ENCODE measurements at regions not wholly inside any gene's neighbourhood (a gene's known extent, or its start where the extent isn't known, plus 50 kb on each side); places are given as distances from the start of the nearest gene placed in this dataset.

GRCh38 chrX:22399437-22400192 is 126.9 kb downstream of the CBLL2 start:
- TF ChIP-seq TAF1 (IDR thresholded peaks at IDR 0.05; ENCODE audit: low read depth) (no peak), EGR1 (IDR thresholded peaks at IDR 0.05) (no peak), MAX (IDR thresholded peaks at IDR 0.05) (no peak), FOXM1 (IDR thresholded peaks at IDR 0.05; ENCODE audit: borderline replicate concordance, low read depth) (no peak), TEAD4 (IDR thresholded peaks at IDR 0.05) (no peak), RAD21 (IDR thresholded peaks at IDR 0.05; ENCODE audit: low read depth) (no peak), TCF12 (IDR thresholded peaks at IDR 0.05; ENCODE audit: low read depth) (no peak), NFIC (IDR thresholded peaks at IDR 0.05) (no peak), CREB1 (IDR thresholded peaks at IDR 0.05; ENCODE audit: low read depth) (no peak), EP300 (IDR thresholded peaks at IDR 0.05; ENCODE audit: borderline replicate concordance) (no peak), CEBPB (IDR thresholded peaks at IDR 0.05) (no peak), YY1 (IDR thresholded peaks at IDR 0.05; ENCODE audit: low read depth) (no peak), ZBTB7A (IDR thresholded peaks at IDR 0.05; ENCODE audit: low read depth) (no peak)
- TF ChIP-seq, protein P1, sequence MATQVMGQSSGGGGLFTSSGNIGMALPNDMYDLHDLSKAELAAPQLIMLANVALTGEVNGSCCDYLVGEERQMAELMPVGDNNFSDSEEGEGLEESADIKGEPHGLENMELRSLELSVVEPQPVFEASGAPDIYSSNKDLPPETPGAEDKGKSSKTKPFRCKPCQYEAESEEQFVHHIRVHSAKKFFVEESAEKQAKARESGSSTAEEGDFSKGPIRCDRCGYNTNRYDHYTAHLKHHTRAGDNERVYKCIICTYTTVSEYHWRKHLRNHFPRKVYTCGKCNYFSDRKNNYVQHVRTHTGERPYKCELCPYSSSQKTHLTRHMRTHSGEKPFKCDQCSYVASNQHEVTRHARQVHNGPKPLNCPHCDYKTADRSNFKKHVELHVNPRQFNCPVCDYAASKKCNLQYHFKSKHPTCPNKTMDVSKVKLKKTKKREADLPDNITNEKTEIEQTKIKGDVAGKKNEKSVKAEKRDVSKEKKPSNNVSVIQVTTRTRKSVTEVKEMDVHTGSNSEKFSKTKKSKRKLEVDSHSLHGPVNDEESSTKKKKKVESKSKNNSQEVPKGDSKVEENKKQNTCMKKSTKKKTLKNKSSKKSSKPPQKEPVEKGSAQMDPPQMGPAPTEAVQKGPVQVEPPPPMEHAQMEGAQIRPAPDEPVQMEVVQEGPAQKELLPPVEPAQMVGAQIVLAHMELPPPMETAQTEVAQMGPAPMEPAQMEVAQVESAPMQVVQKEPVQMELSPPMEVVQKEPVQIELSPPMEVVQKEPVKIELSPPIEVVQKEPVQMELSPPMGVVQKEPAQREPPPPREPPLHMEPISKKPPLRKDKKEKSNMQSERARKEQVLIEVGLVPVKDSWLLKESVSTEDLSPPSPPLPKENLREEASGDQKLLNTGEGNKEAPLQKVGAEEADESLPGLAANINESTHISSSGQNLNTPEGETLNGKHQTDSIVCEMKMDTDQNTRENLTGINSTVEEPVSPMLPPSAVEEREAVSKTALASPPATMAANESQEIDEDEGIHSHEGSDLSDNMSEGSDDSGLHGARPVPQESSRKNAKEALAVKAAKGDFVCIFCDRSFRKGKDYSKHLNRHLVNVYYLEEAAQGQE (IDR thresholded peaks at IDR 0.05; ENCODE audit: low read depth), result no peak
- TF ChIP-seq, protein P2, sequence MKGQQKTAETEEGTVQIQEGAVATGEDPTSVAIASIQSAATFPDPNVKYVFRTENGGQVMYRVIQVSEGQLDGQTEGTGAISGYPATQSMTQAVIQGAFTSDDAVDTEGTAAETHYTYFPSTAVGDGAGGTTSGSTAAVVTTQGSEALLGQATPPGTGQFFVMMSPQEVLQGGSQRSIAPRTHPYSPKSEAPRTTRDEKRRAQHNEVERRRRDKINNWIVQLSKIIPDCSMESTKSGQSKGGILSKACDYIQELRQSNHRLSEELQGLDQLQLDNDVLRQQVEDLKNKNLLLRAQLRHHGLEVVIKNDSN (IDR thresholded peaks at IDR 0.05), result no peak

- TF ChIP-seq TCF12 (IDR thresholded peaks at IDR 0.05; ENCODE audit: low read depth), result no peak
- no peak for TF ChIP-seq YY1 (IDR thresholded peaks at IDR 0.05; ENCODE audit: low read depth)
- no peak for TF ChIP-seq NFIC (IDR thresholded peaks at IDR 0.05)
- no peak for TF ChIP-seq CEBPB (IDR thresholded peaks at IDR 0.05)
Measured at GRCh38 chrX:22404297-22404696, 131.6 kb downstream of the CBLL2 start.

- TF ChIP-seq TCF12 (IDR thresholded peaks at IDR 0.05; ENCODE audit: low read depth), result no peak
- TF ChIP-seq EGR1 (IDR thresholded peaks at IDR 0.05), result no peak
- TF ChIP-seq TAF1 (IDR thresholded peaks at IDR 0.05; ENCODE audit: low read depth), result no peak
- no peak for TF ChIP-seq YY1 (IDR thresholded peaks at IDR 0.05; ENCODE audit: low read depth)
- no peak for TF ChIP-seq EP300 (IDR thresholded peaks at IDR 0.05; ENCODE audit: borderline replicate concordance)
- TF ChIP-seq NFIC (IDR thresholded peaks at IDR 0.05), result no peak
Measured at GRCh38 chrX:22406201-22406737, 133.6 kb downstream of the CBLL2 start.

GRCh38 chrX:22409418-22409817 is 136.7 kb downstream of the CBLL2 start:
- no peak for TF ChIP-seq MAX (IDR thresholded peaks at IDR 0.05)
- no peak for TF ChIP-seq TAF1 (IDR thresholded peaks at IDR 0.05; ENCODE audit: low read depth)
- TF ChIP-seq, protein P1 (IDR thresholded peaks at IDR 0.05; ENCODE audit: low read depth), result no peak
- TF ChIP-seq, protein P2 (IDR thresholded peaks at IDR 0.05), result no peak

DNA sequence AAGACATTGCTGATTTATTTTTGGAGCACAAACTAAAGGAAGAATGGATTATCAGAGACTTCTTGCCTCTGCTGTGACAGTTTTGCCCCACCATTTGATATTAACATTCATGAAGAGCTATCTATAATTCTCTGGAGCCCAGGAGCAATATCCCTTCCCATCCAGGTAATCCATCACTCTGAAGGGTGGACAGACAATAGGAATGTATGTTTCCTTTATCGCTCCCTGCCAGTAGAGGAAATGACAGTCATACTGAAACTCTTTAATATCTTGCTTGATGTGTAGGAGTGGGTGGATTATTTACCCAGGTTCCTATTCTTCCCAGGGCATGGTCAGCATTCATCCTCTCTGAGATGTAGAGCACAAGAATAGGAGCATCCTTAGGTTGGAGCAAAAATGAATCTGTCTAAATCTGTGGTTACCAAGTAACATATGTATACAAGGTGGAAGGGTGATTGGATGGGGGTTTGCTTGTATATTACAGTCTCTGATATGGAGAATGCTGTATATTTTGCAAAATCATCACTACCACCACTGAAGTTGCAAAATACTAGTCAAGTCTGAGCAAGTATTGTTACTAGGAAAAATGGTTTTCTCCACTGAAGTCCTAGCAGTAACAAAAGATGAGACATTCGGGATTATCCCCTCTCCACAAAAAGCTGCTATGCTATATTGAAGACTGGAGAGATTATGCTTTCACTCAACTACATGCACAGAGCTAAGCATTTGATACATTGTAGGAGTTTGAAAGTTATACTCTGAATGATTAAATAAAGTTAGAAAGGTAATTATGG is 151.6 kb downstream of the CBLL2 start:
- no peak for TF ChIP-seq ZBTB7A (IDR thresholded peaks at IDR 0.05; ENCODE audit: low read depth)
- TF ChIP-seq TCF12 (IDR thresholded peaks at IDR 0.05; ENCODE audit: low read depth), result no peak
- TF ChIP-seq CEBPB (IDR thresholded peaks at IDR 0.05), result no peak
- no peak for TF ChIP-seq EGR1 (IDR thresholded peaks at IDR 0.05)

DNA sequence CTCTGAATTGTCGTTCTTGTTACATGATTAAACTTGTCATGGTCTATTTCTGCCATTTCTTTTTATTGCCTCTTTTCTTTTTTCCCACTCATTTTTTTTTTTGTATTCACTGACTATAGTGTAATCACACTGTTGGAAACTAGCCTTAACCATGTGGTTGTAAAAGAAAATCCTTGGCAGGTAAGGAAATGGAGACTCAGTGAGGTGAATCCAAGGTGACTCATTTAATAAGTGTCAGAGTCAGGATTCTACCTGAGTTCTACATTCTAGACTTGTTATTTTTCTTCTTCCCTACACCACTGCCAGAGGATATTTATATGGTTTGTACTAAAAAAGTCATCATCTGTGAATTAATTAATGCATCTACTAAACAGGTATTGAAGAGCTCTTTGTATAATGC is 152.2 kb downstream of the CBLL2 start:
- TF ChIP-seq CEBPB (IDR thresholded peaks at IDR 0.05) (no peak), NFIC (IDR thresholded peaks at IDR 0.05) (no peak), FOXM1 (IDR thresholded peaks at IDR 0.05; ENCODE audit: borderline replicate concordance, low read depth) (no peak), ZBTB7A (IDR thresholded peaks at IDR 0.05; ENCODE audit: low read depth) (no peak), EGR1 (IDR thresholded peaks at IDR 0.05) (no peak), TAF1 (IDR thresholded peaks at IDR 0.05; ENCODE audit: low read depth) (no peak), RAD21 (IDR thresholded peaks at IDR 0.05; ENCODE audit: low read depth) (no peak), TCF12 (IDR thresholded peaks at IDR 0.05; ENCODE audit: low read depth) (no peak), MAX (IDR thresholded peaks at IDR 0.05) (no peak), CREB1 (IDR thresholded peaks at IDR 0.05; ENCODE audit: low read depth) (no peak), YY1 (IDR thresholded peaks at IDR 0.05; ENCODE audit: low read depth) (no peak), TEAD4 (IDR thresholded peaks at IDR 0.05) (no peak), EP300 (IDR thresholded peaks at IDR 0.05; ENCODE audit: borderline replicate concordance) (no peak)
- TF ChIP-seq, protein P1 (IDR thresholded peaks at IDR 0.05; ENCODE audit: low read depth), result no peak
- TF ChIP-seq, protein P2 (IDR thresholded peaks at IDR 0.05), result no peak
